GM19035 (cell line): ENCODE measurements at regions not wholly inside any gene's neighbourhood (a gene's known extent, or its start where the extent isn't known, plus 50 kb on each side); places are given as distances from the start of the nearest gene placed in this dataset.

ENCODE experiments used
- ATAC-seq: cut with Tn5 transposase; IDR thresholded peaks from one replicate; pipeline ENCODE4 v1.9.1; 2021; ENCODE audit not compliant: unreplicated experiment

- no peak for ATAC-seq
Observed at GRCh38 chr3:139197251-139197650, 146.6 kb upstream of the MRPS22 start.

DNA sequence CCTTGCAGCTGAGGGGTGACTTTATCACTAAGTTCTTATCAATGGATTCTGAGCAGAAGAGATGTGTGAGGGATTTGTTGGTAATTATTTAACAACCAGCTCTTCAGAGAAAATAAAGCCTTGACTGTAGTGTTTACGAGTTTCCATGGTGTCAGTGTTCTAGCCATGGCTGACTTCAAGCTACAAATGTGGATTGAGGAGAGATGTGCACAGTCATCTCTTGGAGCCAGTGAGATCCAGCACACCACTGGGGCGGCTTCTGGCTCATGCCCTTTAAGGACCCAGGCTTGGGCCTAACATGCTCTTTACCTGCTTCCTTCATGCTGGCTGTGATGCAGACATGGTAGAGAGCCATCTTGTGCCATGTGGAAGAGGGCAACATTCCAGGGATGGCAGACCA is 145.6 kb upstream of the MRPS22 start:
- no peak for ATAC-seq

- ATAC-seq: no peak
Observed at GRCh38 chr3:139198929-139199328, 144.9 kb upstream of the MRPS22 start.

GRCh38 chr3:139199421-139200010 is 144.3 kb upstream of the MRPS22 start:
- ATAC-seq: no peak

DNA sequence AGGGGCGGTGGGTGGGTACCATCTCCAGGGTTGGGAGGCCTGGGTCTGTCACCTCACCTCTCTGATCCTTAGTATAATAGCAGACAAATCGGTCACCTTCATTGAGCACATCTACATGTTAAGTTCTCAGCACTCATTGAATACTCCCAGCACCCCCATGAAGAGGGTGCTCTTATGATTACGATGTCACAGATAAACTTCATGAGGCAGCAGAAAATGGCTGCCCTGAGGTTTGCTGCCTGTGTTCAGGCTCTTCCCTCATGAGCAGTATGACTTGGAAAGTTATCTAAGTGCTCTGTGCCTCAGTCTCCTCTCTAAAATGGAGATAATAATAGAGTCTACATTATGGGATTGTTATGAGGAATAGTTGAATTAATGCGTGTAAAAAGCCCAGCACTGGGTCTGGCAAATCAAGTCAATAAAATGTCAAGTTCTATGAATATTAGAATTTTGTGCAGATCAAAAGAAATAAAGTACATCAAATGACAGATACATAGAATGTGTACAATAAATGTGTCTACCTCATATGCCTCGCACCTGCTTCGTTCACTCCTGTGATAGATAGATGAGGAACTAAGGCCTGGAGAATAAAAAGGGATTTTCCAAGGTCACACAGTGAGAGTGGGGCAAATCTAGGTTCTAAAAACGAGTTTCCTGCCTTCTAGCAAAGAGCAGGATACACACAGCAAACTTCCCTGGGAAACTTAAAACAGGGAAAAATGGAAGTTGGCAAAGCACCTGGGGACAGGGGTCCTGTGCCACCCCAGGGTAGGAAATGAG is 142.2 kb upstream of the MRPS22 start:
- no peak for ATAC-seq

- ATAC-seq: peak; percentile 68
Observed at GRCh38 chr3:139202226-139202958, 141.4 kb upstream of the MRPS22 start.

GRCh38 chr3:139202959-139203349 is 140.9 kb upstream of the MRPS22 start:
- ATAC-seq: no peak

- ATAC-seq: no peak
Observed at GRCh38 chr3:139203752-139204151, 140.1 kb upstream of the MRPS22 start.

- no peak for ATAC-seq
Observed at GRCh38 chr3:139204728-139205127, 139.1 kb upstream of the MRPS22 start.

- no peak for ATAC-seq
Observed at GRCh38 chr3:139213936-139214335, 129.9 kb upstream of the MRPS22 start.

GRCh38 chr3:139216958-139217357 is 126.9 kb upstream of the MRPS22 start:
- no peak for ATAC-seq

DNA sequence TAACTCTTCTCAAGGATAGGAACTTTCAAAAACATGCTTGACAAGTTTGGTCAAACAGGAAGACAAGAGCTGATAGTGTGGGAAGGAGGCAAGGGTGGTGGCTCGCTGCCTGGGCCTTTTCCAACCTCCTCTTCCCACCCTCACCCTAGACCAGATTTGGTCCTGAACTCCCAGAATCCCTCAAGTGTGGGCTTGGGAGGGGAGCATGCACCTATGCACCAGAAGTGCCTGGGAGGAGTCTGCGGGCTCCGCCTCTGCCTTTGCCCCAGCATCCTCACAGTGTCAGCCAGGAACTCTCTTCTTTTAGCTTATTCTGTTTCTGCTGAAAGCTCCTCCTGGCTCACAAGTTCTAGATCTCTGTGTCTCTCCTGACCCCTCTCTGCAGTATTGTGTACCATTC is 126.2 kb upstream of the MRPS22 start:
- no peak for ATAC-seq

GRCh38 chr3:139218046-139218445 is 125.8 kb upstream of the MRPS22 start:
- no peak for ATAC-seq

DNA sequence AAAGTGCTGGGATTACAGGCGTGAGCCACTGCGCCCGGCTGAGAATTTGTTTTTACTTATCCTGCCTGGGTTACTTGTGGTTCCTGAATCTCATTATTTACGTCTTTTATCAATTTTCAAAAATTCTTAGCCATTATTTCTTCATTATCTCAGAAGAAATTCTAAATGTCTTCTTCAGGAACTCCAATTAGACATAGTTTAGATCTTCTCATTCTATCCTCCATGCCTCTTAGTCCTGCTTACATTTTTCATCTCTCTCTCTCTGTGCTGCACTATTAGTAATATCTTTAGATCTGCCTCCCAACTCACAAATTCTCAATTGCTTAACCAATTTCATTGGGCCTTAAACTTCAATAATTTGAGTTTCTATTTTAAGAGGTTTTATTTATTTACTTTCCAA is 124.4 kb upstream of the MRPS22 start:
- no peak for ATAC-seq

- ATAC-seq: no peak
Observed at GRCh38 chr3:139222100-139222657, 121.6 kb upstream of the MRPS22 start.

GRCh38 chr3:139225548-139225947 is 118.3 kb upstream of the MRPS22 start:
- ATAC-seq: no peak

DNA sequence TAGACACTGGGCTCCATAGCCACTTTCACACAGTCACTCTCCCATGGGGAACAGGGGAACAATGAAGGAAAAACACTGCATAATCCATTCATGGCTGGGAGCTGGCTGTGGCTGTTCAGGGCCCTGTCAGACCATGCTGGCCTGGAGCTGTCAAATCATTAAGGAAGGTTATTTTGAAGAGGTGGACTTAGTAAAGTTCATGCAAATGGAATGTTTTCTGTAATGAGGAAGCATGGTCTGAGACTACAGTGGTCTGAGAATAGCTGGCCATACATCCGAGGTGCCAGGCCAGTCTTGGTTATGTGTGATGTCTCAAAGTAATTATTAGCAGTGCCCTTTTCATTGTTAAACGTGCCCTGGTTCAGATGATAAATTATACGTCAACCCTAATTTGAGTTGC is 117.1 kb upstream of the MRPS22 start:
- ATAC-seq: no peak

GRCh38 chr3:139227165-139227564 is 116.7 kb upstream of the MRPS22 start:
- no peak for ATAC-seq

- no peak for ATAC-seq
Observed at GRCh38 chr3:139227827-139228226, 116.0 kb upstream of the MRPS22 start.

- no peak for ATAC-seq
Observed at GRCh38 chr3:139230391-139230790, 113.4 kb upstream of the MRPS22 start.

DNA sequence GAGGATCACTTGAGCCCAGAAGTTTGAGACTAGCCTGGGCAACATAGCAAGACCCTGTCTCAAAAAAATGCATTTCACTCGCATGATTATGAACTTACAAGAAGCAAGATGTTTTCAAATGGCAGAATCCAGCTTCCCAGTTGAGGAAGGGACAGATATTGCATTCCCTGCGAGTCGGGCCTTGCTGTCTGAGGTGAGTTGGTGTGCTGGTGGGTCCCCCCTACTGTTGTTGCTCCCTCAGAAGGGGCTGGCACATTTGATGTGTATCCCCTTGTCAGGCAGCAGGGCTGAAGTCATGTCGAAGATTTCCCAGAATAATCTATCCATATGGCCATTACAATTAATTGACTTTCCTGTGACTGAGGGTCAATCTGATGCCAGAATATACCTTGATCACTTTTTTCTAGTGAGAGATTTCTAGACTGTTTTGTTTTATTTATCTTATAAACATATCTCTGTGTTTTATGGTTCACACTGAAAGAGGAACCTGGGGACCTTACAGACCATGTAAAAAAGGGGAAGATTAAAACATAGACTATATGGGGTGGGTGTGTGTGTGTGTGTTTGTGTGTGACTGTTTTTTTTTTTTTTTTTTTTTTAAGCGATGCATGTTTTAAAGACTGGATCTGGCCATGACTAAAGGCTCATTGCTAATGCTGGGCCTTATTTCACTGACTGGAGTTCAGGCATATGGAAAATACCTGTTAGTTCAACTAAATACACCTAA is 112.1 kb upstream of the MRPS22 start:
- ATAC-seq: no peak
